Lower lobe of right lung (tissue), 2 donors: ENCODE measurements at regions not wholly inside any gene's neighbourhood (a gene's known extent, or its start where the extent isn't known, plus 50 kb on each side); places are given as distances from the start of the nearest gene placed in this dataset.

Experiments used
- ATAC-seq, 2 donors: fragments of 200-7000 bp; cut with Tn5 transposase; one replicate each; pipeline ENCODE4 v1.9.1; 2020 to 2022; ENCODE audit warnings: mild to moderate bottlenecking in 2 of 2, moderate library complexity in 2 of 2
- DNase-seq: peaks from one replicate; pipeline ENCODE4 v3.0.0-alpha.2; 2020
- H3K27ac ChIP-seq: fragments of 200-600 bp; one replicate; pipeline ENCODE4 v1.8.0; 2022
- H3K27me3 ChIP-seq: fragments of 200-600 bp; one replicate; pipeline ENCODE4 v1.8.0; 2022; ENCODE audit warnings: low read depth
- H3K36me3 ChIP-seq: fragments of 200-600 bp; one replicate; pipeline ENCODE4 v1.8.0; 2022; ENCODE audit warnings: mild to moderate bottlenecking
- H3K4me1 ChIP-seq: fragments of 200-600 bp; one replicate; pipeline ENCODE4 v1.8.0; 2022
- H3K4me3 ChIP-seq: fragments of 200-600 bp; one replicate; pipeline ENCODE4 v1.8.0; 2022; ENCODE audit warnings: mild to moderate bottlenecking
- H3K9me3 ChIP-seq: fragments of 200-600 bp; one replicate; pipeline ENCODE4 v1.8.0; 2022
- CTCF ChIP-seq: fragments of 200-600 bp; IDR thresholded peaks from one replicate; pipeline ENCODE4 v1.8.0; 2022; ENCODE audit warnings: antibody characterized with exemption, mild to moderate bottlenecking
- intact Hi-C: fragments of 100-400 bp; cut with DNase I; formaldehyde crosslinking; loops from one replicate; pipeline ENCODE4 v1.11.0; 2022
- donor health status: DM: no; HTN: yes; CAD: no; lungs with severe emphysema.

DNA sequence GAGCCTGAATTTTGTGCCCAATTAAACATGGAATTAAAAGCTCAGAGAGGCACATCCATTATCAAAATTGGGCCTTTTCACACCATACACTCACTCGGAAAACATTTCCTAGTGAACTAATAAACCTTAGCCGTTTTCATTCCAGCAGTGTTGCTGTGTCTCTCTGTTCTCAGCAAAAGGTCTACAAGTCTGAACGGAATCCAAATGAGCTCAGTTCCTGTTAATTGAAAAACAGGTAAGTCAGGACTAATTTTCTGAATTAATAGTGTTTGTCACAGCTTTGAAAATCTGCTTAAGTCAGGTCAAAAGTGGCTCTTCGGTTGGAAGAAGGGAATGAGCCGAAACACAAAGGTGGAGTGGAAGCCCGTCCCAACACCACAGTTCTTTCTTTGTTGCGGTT lies 163.3 kb upstream of the RALGAPA2 start:
- intact Hi-C loops: no loop called here
- Histone ChIP-seq H3K27me3 (peaks cover 7% of the 10 kb centered on the region), H3K36me3 (no peaks in the 10 kb centered on the region), H3K4me3 (no peak overlapping the region), H3K4me1 (no peaks in the 10 kb centered on the region), H3K27ac (no peak overlapping the region), H3K9me3 (no peaks in the 10 kb centered on the region)
- TF ChIP-seq CTCF: no peak
- DNase-seq (no peak), ATAC-seq (no peak)

DNA sequence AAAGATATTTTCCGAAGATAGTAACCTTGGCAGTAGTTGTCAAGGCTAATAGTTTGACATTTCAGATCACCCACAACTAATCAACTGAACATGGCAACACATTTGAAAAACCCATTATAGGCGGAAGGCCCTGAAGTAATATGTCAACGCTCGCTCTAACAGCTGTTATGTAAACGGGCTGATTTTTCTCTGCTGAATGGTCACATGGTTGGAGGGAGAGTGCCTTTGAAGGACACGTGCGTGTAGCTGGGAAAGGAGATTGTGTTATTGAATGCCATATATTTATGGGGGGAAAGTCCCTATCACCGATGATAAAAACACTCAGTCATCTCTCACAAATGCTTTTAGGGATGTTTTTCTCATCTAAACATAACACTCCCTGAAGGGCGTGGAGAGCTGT lies 160.0 kb upstream of the RALGAPA2 start:
- DNase-seq (no peak), ATAC-seq (no peak)
- Histone ChIP-seq H3K4me3 (no peak overlapping the region), H3K27ac (no peak overlapping the region), H3K36me3 (no peaks in the 10 kb centered on the region), H3K9me3 (no peaks in the 10 kb centered on the region), H3K27me3 (peaks cover 5% of the 10 kb centered on the region), H3K4me1 (no peaks in the 10 kb centered on the region)
- intact Hi-C loops: no loop called here
- TF ChIP-seq CTCF: no peak

DNA sequence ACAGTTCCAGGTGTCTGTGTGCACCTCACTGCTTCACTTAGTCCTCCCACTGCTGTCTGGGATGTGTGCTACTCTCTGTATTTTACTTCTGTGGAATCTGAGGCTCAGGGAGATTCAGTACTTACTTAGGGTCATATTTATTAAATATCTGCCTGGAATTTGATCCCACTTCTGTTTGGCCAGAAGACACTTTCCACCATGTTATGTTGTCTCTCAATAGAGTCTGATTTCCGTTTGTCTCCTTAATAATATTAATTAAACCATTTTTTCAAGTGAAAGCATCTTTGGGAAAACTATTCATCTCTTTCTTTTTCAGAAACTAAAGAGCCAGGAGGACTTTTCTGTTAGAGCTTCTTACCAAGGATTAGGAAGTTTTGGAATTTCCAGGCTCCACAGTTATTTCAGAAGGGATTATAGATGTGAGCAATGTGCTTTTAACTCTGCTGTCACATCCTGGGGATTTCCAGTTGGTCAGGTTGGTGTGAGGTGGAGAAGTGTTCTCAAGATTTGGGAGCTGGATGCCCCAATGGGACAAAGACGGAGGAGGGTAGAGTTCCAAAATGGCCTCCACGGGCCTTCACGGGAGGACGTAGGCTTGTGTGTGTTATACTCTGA lies 156.8 kb upstream of the RALGAPA2 start:
- H3K9me3 ChIP-seq: no peaks in the 10 kb centered on the region
- H3K4me1 ChIP-seq: no peaks in the 10 kb centered on the region
- no peak for ATAC-seq
- H3K27ac ChIP-seq: no peak overlapping the region
- no peak overlapping the region for H3K4me3 ChIP-seq
- no peak for TF ChIP-seq CTCF
- no peaks in the 10 kb centered on the region for H3K36me3 ChIP-seq
- no peak for DNase-seq
- intact Hi-C loops: no loop called here
- peaks cover 5% of the 10 kb centered on the region for H3K27me3 ChIP-seq

DNA sequence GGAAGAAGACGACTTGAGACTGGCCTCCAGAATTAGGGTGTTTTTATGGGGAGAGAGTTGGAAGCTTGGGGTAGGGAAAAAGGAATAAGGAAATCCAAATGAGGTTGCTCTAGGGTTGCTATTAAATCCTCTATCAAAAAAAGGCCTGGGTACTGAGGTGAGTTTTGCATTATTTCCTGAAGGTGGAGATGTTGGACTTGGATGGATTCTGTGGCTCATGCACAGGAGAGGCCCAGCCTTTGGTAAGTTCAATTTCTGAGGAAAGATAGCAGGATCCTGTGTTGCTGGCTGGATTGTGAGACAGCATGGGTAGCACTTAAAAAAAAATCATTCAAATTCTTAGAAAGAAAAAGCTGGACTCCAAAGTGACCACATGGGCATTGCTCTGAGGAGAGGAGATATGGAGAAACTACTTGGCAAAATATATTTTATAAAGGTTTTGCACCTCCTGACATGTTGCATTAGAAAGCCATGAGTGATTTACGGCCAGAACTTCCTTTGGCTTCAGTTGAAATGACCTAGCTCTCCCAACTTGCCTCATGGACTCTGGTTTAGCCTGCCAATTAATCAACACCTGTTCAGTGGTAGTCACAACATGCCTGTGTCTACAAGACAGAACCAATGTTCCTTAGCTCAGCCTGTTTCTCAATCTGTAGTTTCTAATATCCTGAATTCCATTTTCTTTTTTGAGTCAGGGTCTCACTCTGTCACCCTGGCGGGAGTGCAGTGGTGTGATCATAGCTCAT lies 152.1 kb upstream of the RALGAPA2 start:
- Histone ChIP-seq H3K36me3 (no peaks in the 10 kb centered on the region), H3K4me3 (no peak overlapping the region), H3K9me3 (no peaks in the 10 kb centered on the region), H3K27me3 (no peaks in the 10 kb centered on the region), H3K4me1 (peaks cover 3% of the 10 kb centered on the region), H3K27ac (no peak overlapping the region)
- intact Hi-C loops: no loop called here
- no peak for DNase-seq
- no peak for ATAC-seq
- TF ChIP-seq CTCF: no peak

DNA sequence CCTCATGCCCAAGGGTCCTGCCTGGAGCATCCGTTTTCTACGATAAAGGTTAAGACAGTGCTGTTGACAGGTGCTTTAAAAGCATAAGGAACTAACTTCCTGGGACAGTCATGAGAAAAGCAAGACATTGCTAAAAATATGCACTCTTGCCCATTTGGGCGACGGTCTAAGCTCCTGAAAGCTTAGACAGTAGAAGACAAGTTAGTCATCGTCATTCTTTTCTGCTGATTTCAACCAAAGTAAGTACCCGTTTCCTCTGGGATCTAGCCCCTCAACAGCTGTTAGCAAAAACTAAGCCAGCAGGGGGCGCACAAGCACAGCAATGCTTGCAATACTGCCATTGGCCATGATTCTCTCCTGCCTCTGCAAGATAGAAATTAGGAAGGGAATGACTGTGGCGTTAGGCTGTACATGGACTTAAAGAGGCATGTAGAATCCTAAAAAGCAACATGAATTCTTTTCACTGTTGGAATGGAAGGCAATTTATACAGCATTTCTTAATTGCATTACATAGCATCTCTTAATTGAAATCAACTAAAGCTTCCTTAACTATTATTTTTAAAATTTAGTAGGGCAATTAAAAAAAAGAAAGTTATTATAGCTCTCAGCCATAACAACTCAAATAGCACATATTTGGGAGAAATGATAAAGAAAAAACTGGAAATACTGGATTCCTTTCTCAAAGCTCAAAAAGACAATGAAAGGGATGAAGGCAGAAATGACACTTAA lies 147.8 kb upstream of the RALGAPA2 start:
- no peak overlapping the region for H3K4me3 ChIP-seq
- H3K9me3 ChIP-seq: no peaks in the 10 kb centered on the region
- DNase-seq (peak; percentile 90), ATAC-seq (peak; percentile 82 to 87)
- H3K4me1 ChIP-seq: peaks cover 3% of the 10 kb centered on the region
- H3K27me3 ChIP-seq: peaks cover 14% of the 10 kb centered on the region
- no peak overlapping the region for H3K27ac ChIP-seq
- H3K36me3 ChIP-seq: no peaks in the 10 kb centered on the region
- TF ChIP-seq CTCF: peak; percentile 95
- intact Hi-C loops: no loop called here
